ENCODE measurements at regions not wholly inside any gene's neighbourhood (a gene's known extent, or its start where the extent isn't known, plus 50 kb on each side); places are given as distances from the start of the nearest gene placed in this dataset.

DNA sequence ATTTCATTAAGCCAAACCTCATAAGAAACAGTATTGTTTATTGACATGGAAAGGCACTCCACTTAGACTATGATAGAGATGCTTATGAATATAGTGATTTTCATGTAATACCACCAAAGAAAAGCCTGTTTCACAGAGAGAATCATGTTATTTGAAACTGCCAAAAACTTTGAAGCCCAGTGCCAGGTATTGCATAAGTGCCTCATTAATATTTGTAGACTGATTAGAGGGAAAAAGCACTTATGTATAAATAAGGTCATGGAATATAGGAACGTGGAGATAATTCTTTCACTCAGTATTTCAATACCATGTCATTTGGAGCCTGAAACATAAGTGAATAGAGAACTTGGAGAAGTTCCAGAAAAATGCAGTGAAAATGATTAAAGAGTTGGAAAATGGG is 162.6 kb upstream of the CRIM1 start:
- Histone ChIP-seq H3K79me1 (ENCODE audit: low read depth, low read length) (no peaks in the 10 kb centered on the region), H4K5ac (ENCODE audit: insufficient read length, low read depth, low read length) (no peak overlapping the region), H3K23me2 (ENCODE audit: low read depth, low read length) (no peaks in the 10 kb centered on the region), H3K36me3 (ENCODE audit: control insufficient read depth in 2 of 4, insufficient read depth in 4 of 4, low read length in 3 of 4) (no peaks in the 10 kb centered on the region), H2BK20ac (ENCODE audit: low read length) (no peak overlapping the region), H2BK12ac (ENCODE audit: low read depth, low read length) (no peak overlapping the region), H3K79me2 (ENCODE audit: control insufficient read depth in 1 of 2, insufficient read depth in 2 of 2, low read length in 2 of 2) (no peaks in the 10 kb centered on the region), H3K4me3 (ENCODE audit: extremely low read depth in 1 of 4, insufficient read depth in 2 of 4, low read depth in 3 of 4, low read length in 4 of 4) (no peak overlapping the region), H2BK120ac (replicated peaks; ENCODE audit: low read depth, low read length) (no peak overlapping the region), H4K20me1 (replicated peaks in 1 of 2; ENCODE audit: control insufficient read depth in 1 of 2, insufficient read depth in 2 of 2, low read length in 2 of 2) (no peaks in the 10 kb centered on the region), H3K56ac (replicated peaks; ENCODE audit: insufficient read length, low read depth, low read length) (no peak overlapping the region), H2AK5ac (ENCODE audit: low read depth, low read length) (no peak overlapping the region), H3K27me3 (replicated peaks in 1 of 4; ENCODE audit: control insufficient read depth in 3 of 4, extremely low read depth in 1 of 4, insufficient read depth in 3 of 4, low read length in 3 of 4) (no peaks in the 10 kb centered on the region), H3K18ac (ENCODE audit: extremely low read depth, low read length) (no peak overlapping the region), H3K23ac (ENCODE audit: insufficient read length) (no peak overlapping the region), H2AFZ (ENCODE audit: low read length) (no peak overlapping the region), H3K4me2 (ENCODE audit: insufficient read depth in 1 of 2, low read depth in 2 of 2, low read length in 2 of 2) (no peak overlapping the region), H3K9ac (replicated peaks in 1 of 4; ENCODE audit: extremely low read depth in 1 of 4, low read depth in 3 of 4, low read length in 3 of 4) (no peak overlapping the region), H4K8ac (ENCODE audit: extremely low read depth, insufficient read depth, low read length) (no peak overlapping the region), H3K9me3 (ENCODE audit: insufficient read depth in 2 of 2, low read depth in 1 of 2, low read length in 1 of 2) (no peaks in the 10 kb centered on the region), H3K14ac (ENCODE audit: insufficient read length) (no peak overlapping the region), H3K4me1 (replicated peaks in 1 of 4; ENCODE audit: control insufficient read depth in 3 of 4, insufficient read depth in 4 of 4, low read length in 3 of 4) (no peaks in the 10 kb centered on the region), H4K91ac (replicated peaks; ENCODE audit: insufficient read length, low read length) (no peak overlapping the region), H3K4ac (replicated peaks; ENCODE audit: insufficient read length, low read depth, low read length) (no peak overlapping the region), H2BK15ac (ENCODE audit: low read length) (no peak overlapping the region), H3K27ac (ENCODE audit: low read depth, low read length) (no peak overlapping the region), H2BK5ac (ENCODE audit: low read depth, low read length) (no peak overlapping the region)
- DNase-seq (ENCODE audit: low read depth in 1 of 2, low spot score in 2 of 2) = no peak
- ChIA-PET CTCF (ENCODE audit: partially characterized antibody) (no interaction called here), POLR2A (ENCODE audit: partially characterized antibody) (no interaction called here)
- FAIRE-seq = no peak
- WGBS, 2 experiments (ENCODE audit: extremely low coverage in 1 of 2, insufficient coverage in 1 of 2, insufficient read length in 1 of 2, insufficient replicate concordance in 2 of 2, low coverage in 1 of 2, low lambda C conversion rate in 2 of 2, missing lambda C conversion rate in 1 of 2) = 93% methylated on average over 1 of the region's 1 CpG; no CpG with 5 or more reads in 1 of the 2 experiments
- TF ChIP-seq BCL11A (IDR thresholded peaks at IDR 0.05; ENCODE audit: low read depth in 2 of 2, low read length in 2 of 2) (no peak), EZH2 (IDR thresholded peaks at IDR 0.05; ENCODE audit: low read depth, low read length, severe bottlenecking) (no peak), ASH2L (IDR thresholded peaks at IDR 0.05; ENCODE audit: low read length) (no peak), JUND (IDR thresholded peaks at IDR 0.05; ENCODE audit: low read length) (no peak), EGR1 (IDR thresholded peaks at IDR 0.05; ENCODE audit: borderline replicate concordance, low read depth, low read length) (no peak), HDAC2 (IDR thresholded peaks at IDR 0.05; ENCODE audit: borderline replicate concordance in 1 of 2, low read depth in 2 of 2, low read length in 2 of 2) (no peak), SUZ12 (IDR thresholded peaks at IDR 0.05; ENCODE audit: low read length) (no peak), CBX5 (IDR thresholded peaks at IDR 0.05; ENCODE audit: low read depth, low read length) (no peak), TAF1 (IDR thresholded peaks at IDR 0.05; ENCODE audit: low read depth, low read length) (no peak), SIX5 (IDR thresholded peaks at IDR 0.05; ENCODE audit: low read depth, low read length) (no peak), TEAD4 (IDR thresholded peaks at IDR 0.05; ENCODE audit: low read depth, low read length) (no peak), SP1 (IDR thresholded peaks at IDR 0.05; ENCODE audit: low read depth, low read length) (no peak), POLR2A (IDR thresholded peaks at IDR 0.05; ENCODE audit: control extremely low read depth in 1 of 2, low read depth in 2 of 2, low read length in 2 of 2) (no peak), CEBPB (IDR thresholded peaks at IDR 0.05; ENCODE audit: low read depth, low read length) (no peak), MAFK (IDR thresholded peaks at IDR 0.05; ENCODE audit: low read depth, low read length) (no peak), KDM1A (IDR thresholded peaks at IDR 0.05; ENCODE audit: borderline replicate concordance, low read length) (no peak), RXRA (IDR thresholded peaks at IDR 0.05; ENCODE audit: insufficient read depth, low read depth, low read length) (no peak), BACH1 (IDR thresholded peaks at IDR 0.05; ENCODE audit: low read length) (no peak)

Data from H1 (cell line).